Testis (tissue), 2 donors: ENCODE measurements at regions not wholly inside any gene's neighbourhood (a gene's known extent, or its start where the extent isn't known, plus 50 kb on each side); places are given as distances from the start of the nearest gene placed in this dataset.

ENCODE experiments used
- POLR2A ChIP-seq: fragments of 450-650 bp; IDR thresholded peaks from one replicate; pipeline ENCODE4 v1.6.1; 2017; ENCODE audit warnings: antibody characterized with exemption, mild to moderate bottlenecking, moderate library complexity
- TF ChIP-seq, protein P1 (sequence below), 3 experiments: fragments of 450-650 bp in 2 of 3; fragments of 200-600 bp in 1 of 3; sonication (generic) in 1 of 3; IDR thresholded peaks; one replicate each; pipeline ENCODE4 v1.5.1; 2016 to 2019; ENCODE audit warnings: antibody characterized with exemption in 3 of 3, mild to moderate bottlenecking in 2 of 3, moderate library complexity in 1 of 3

DNA sequence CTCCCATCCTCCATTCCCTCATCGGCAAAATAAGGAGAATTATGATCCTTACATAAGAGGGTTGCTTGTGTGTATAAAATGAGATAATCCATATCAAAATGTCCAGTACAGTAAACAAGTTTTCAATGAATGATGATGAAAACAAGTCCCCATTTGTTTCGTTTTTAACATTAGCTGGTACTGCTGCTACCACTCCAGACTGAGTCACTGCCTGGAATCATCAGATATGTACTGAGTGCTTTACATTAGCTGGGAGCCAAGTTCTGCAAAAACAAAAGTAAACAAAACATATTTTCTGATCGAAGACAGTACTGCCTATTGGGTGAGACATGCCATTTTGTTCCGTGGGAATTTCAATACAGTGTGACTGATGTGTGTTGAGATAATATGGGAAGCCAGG, 123.2 kb upstream of the IGFBP7 start:
- TF ChIP-seq, protein P1, sequence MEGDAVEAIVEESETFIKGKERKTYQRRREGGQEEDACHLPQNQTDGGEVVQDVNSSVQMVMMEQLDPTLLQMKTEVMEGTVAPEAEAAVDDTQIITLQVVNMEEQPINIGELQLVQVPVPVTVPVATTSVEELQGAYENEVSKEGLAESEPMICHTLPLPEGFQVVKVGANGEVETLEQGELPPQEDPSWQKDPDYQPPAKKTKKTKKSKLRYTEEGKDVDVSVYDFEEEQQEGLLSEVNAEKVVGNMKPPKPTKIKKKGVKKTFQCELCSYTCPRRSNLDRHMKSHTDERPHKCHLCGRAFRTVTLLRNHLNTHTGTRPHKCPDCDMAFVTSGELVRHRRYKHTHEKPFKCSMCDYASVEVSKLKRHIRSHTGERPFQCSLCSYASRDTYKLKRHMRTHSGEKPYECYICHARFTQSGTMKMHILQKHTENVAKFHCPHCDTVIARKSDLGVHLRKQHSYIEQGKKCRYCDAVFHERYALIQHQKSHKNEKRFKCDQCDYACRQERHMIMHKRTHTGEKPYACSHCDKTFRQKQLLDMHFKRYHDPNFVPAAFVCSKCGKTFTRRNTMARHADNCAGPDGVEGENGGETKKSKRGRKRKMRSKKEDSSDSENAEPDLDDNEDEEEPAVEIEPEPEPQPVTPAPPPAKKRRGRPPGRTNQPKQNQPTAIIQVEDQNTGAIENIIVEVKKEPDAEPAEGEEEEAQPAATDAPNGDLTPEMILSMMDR (IDR thresholded peaks at IDR 0.05): no peak
- no peak for TF ChIP-seq POLR2A
